ENCODE measurements at regions not wholly inside any gene's neighbourhood (a gene's known extent, or its start where the extent isn't known, plus 50 kb on each side); places are given as distances from the start of the nearest gene placed in this dataset.

DNA sequence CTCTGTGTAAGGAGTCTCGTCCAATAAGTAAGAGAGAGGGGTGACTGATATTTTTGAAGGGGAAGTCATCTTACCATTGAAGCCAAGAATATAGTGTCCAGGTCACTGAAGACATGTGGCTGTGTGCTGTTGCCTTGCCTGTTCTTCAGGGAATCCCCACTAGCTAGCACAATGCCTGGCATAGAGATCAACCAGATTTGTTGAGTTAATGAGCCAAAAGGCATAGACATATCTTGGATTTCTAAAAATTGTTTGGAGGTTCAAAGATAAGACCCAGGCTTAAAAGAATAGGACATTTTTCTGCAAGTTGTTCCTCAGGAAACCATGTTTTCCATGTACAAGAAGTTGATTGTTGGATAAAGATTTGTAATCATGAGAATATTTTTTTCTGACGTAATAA lies 119.3 kb upstream of the DKK2 start:
- Mint-ChIP-seq H3K4me3 (no peak overlapping the region), H3K9me3 (ENCODE audit: insufficient read depth) (no peaks in the 10 kb centered on the region), H3K27ac (no peak overlapping the region), H3K4me1 (no peaks in the 10 kb centered on the region), H3K27me3 (no peaks in the 10 kb centered on the region)
- no peak for TF ChIP-seq EZH2 (IDR thresholded peaks at IDR 0.05; ENCODE audit: borderline replicate concordance, insufficient read depth, low read depth, low read length, poor library complexity, severe bottlenecking)
- TF ChIP-seq, protein P1, sequence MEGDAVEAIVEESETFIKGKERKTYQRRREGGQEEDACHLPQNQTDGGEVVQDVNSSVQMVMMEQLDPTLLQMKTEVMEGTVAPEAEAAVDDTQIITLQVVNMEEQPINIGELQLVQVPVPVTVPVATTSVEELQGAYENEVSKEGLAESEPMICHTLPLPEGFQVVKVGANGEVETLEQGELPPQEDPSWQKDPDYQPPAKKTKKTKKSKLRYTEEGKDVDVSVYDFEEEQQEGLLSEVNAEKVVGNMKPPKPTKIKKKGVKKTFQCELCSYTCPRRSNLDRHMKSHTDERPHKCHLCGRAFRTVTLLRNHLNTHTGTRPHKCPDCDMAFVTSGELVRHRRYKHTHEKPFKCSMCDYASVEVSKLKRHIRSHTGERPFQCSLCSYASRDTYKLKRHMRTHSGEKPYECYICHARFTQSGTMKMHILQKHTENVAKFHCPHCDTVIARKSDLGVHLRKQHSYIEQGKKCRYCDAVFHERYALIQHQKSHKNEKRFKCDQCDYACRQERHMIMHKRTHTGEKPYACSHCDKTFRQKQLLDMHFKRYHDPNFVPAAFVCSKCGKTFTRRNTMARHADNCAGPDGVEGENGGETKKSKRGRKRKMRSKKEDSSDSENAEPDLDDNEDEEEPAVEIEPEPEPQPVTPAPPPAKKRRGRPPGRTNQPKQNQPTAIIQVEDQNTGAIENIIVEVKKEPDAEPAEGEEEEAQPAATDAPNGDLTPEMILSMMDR (IDR thresholded peaks at IDR 0.05), result no peak
- Histone ChIP-seq H4K20me1 (ENCODE audit: control insufficient read depth, insufficient read depth, low read length, poor library complexity, severe bottlenecking) (no peaks in the 10 kb centered on the region), H3K9me3 (ENCODE audit: control extremely low read depth in 1 of 3, control insufficient read depth in 2 of 3, insufficient read depth in 1 of 3, low read length in 2 of 3) (no peaks in the 10 kb centered on the region), H3K4me2 (replicated peaks; ENCODE audit: low read depth, low read length, poor library complexity, severe bottlenecking) (no peak overlapping the region), H3K27ac (ENCODE audit: low read length in 2 of 2) (no peak overlapping the region), H3K27me3 (replicated peaks in 1 of 4; ENCODE audit: control extremely low read depth in 1 of 4, control insufficient read depth in 3 of 4, insufficient read depth in 4 of 4, low read length in 3 of 4) (no peaks in the 10 kb centered on the region), H3K9ac (ENCODE audit: low read length) (no peak overlapping the region), H3K79me2 (ENCODE audit: control insufficient read depth, insufficient read depth, low read length) (no peaks in the 10 kb centered on the region), H3K4me3 (ENCODE audit: control extremely low read depth in 1 of 5, extremely low read depth in 1 of 5, insufficient read depth in 1 of 5, low read depth in 2 of 5, low read length in 4 of 5) (no peak overlapping the region), H2AFZ (ENCODE audit: insufficient read depth, low read depth, low read length, poor library complexity, severe bottlenecking) (no peak overlapping the region), H3K4me1 (ENCODE audit: control insufficient read depth in 2 of 2, insufficient read depth in 2 of 2, low read length in 2 of 2) (no peaks in the 10 kb centered on the region), H3K36me3 (replicated peaks in 1 of 2; ENCODE audit: control extremely low read depth in 1 of 2, control insufficient read depth in 1 of 2, extremely low read depth in 1 of 2, insufficient read depth in 2 of 2, low read length in 1 of 2) (no peaks in the 10 kb centered on the region)
- ChIA-PET POLR2A (no interaction called here), CTCF (no interaction called here)
- DNase-seq (no peak), ATAC-seq (ENCODE audit: low read depth) (no peak)
- WGBS (ENCODE audit: insufficient coverage), result no CpG with 5 or more reads among the region's 2 CpGs
- intact Hi-C loops (cut with micrococcal nuclease), result no loop called here

GRCh38 chr4:107153956-107154355 lies 117.8 kb upstream of the DKK2 start:
- Histone ChIP-seq H3K9me3 (ENCODE audit: control extremely low read depth in 1 of 3, control insufficient read depth in 2 of 3, insufficient read depth in 1 of 3, low read length in 2 of 3) (no peaks in the 10 kb centered on the region), H3K27me3 (replicated peaks in 1 of 4; ENCODE audit: control extremely low read depth in 1 of 4, control insufficient read depth in 3 of 4, insufficient read depth in 4 of 4, low read length in 3 of 4) (no peaks in the 10 kb centered on the region), H4K20me1 (ENCODE audit: control insufficient read depth, insufficient read depth, low read length, poor library complexity, severe bottlenecking) (no peaks in the 10 kb centered on the region), H3K36me3 (replicated peaks in 1 of 2; ENCODE audit: control extremely low read depth in 1 of 2, control insufficient read depth in 1 of 2, extremely low read depth in 1 of 2, insufficient read depth in 2 of 2, low read length in 1 of 2) (no peaks in the 10 kb centered on the region), H2AFZ (ENCODE audit: insufficient read depth, low read depth, low read length, poor library complexity, severe bottlenecking) (no peak overlapping the region), H3K4me1 (ENCODE audit: control insufficient read depth in 2 of 2, insufficient read depth in 2 of 2, low read length in 2 of 2) (no peaks in the 10 kb centered on the region), H3K4me2 (replicated peaks; ENCODE audit: low read depth, low read length, poor library complexity, severe bottlenecking) (no peak overlapping the region), H3K9ac (ENCODE audit: low read length) (no peak overlapping the region), H3K79me2 (ENCODE audit: control insufficient read depth, insufficient read depth, low read length) (no peaks in the 10 kb centered on the region), H3K4me3 (ENCODE audit: control extremely low read depth in 1 of 5, extremely low read depth in 1 of 5, insufficient read depth in 1 of 5, low read depth in 2 of 5, low read length in 4 of 5) (no peak overlapping the region), H3K27ac (ENCODE audit: low read length in 2 of 2) (no peak overlapping the region)
- no peak for TF ChIP-seq EZH2 (IDR thresholded peaks at IDR 0.05; ENCODE audit: borderline replicate concordance, insufficient read depth, low read depth, low read length, poor library complexity, severe bottlenecking)
- TF ChIP-seq, protein P1 (IDR thresholded peaks at IDR 0.05), result no peak
- ChIA-PET POLR2A (no interaction called here), CTCF (no interaction called here)
- Mint-ChIP-seq H3K27ac (no peak overlapping the region), H3K4me3 (no peak overlapping the region), H3K4me1 (no peaks in the 10 kb centered on the region), H3K27me3 (no peaks in the 10 kb centered on the region), H3K9me3 (ENCODE audit: insufficient read depth) (no peaks in the 10 kb centered on the region)
- ATAC-seq (ENCODE audit: low read depth) (no peak), DNase-seq (no peak)
- intact Hi-C loops (cut with micrococcal nuclease), result no loop called here
- no CpG with 5 or more reads among the region's 2 CpGs for WGBS (ENCODE audit: insufficient coverage)

Data from B cell (primary cell).